ENCODE measurements at regions not wholly inside any gene's neighbourhood (a gene's known extent, or its start where the extent isn't known, plus 50 kb on each side); places are given as distances from the start of the nearest gene placed in this dataset.
"Not testable (repeated sequence)": the region's sequence is repeated elsewhere in the genome, so short reads cannot be mapped to it uniquely, and the experiment has no call there.

DNA sequence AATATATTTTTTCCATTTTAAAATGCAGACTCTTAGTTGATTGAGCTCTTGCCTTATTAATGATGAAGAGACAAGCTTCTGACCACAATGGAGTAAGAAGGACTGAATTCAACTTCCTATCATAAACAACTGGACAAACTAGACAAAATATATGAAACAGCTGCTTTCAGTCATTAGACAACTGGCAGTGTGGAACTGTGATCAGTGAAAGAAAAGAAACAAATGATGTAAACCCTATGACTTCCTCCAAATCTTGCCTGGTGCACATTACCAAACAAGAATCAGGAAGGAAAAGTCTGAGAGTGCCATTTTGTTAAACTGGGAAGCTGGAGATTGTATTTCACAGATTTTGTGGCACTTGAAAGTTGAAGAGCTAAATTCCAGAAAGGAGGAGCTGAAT is 154.7 kb upstream of the ATXN7L3B start:
- H3K4me3 ChIP-seq: no peak overlapping the region
- no peak overlapping the region for H3K27ac ChIP-seq

DNA sequence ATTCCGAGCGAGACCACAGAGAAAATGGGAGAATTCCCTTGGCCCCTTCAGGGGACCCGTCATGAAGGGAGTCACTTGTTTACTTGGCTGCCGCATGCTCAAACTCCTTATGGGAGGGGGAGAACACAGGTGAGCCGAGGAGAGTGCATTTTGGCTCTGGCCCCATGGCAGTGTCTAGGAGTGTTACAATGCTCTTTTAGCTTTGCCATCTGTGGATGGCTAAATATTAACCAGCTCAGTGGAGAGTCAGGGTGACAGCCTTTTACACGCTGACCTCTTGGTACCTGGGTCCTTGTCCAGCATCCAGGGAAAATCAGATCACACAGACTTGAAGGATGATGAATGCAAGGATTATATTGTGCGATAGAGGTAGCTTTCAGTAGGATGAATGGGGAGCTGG is 146.4 kb upstream of the ATXN7L3B start:
- Histone ChIP-seq H3K27ac (no peak overlapping the region), H3K4me3 (no peak overlapping the region)

DNA sequence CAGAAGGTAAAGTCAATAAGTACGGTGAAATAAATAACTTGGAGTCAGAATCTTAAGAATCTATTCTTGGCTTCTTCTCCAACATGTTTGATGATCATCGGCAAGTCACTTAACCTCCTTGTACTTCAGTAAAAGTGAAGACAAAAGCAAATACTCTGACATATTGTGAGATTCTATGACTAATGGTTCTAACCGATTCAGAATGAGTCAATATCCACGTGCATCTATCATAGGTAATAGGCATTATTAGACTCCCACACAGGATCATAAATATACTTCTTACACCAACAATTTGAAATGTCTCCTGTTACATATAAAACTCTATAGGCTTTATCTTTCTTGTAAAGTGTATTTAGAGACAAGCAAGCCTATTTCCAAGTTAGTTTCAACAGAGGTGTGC is 144.4 kb upstream of the ATXN7L3B start:
- Histone ChIP-seq H3K4me3 (no peak overlapping the region), H3K27ac (no peak overlapping the region)

DNA sequence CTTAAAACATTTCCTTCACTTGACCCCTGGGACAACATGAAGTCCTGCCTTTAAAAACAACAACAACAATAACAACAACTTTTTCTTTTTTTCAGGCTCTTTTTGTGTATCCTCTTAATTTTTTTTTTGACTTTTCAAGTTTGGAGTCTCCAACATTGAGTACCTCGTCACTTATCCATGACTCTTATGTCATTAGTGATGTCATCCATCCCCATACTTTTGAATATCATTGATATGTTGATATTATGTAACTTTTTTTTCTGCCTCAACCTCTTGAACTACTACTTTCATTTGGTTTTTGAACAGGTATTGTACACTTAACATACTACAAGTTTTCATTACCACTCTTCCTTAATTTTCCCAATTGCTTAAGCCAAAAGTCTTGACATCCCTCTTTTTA is 143.0 kb upstream of the ATXN7L3B start:
- no peak overlapping the region for H3K4me3 ChIP-seq
- no peak overlapping the region for H3K27ac ChIP-seq

DNA sequence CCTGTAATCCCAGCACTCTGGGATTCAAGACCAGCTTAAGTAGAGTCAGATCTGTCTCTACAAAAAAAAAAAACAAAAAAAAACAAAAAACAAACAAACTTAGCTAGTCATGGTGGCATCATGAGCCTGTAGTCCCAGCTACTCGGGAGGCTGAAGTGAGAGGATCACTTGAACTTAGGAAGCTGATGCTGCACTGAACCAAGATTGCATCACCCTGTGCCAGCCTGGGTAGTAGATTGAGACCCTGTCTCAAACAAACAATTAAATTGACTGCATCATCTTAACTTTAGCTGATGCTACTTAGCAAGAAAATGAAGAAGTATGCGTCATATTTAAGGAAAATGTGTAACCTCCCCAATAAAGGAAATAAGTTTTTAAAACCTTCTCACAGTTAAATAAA is 136.6 kb upstream of the ATXN7L3B start:
- Histone ChIP-seq H3K4me3 (no peak overlapping the region), H3K27ac (no peak overlapping the region)

DNA sequence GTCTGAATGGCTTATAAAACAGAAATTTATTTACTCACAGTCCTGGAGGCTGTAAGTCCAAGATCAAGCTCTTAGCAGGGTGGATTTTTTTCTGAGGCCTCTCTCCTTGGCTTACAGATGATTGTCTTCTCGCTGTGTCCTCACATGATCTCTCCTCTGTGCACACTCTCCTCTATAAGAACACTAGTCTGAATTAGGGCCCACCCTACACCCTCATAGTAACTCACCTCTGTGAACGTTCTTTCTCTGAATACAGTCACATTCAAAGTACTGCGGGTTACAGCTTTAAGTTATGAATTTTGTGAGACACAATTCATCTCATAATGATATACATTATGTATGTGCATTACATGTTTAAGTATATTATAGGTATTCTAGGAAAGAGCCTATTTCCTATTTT is 135.7 kb upstream of the ATXN7L3B start:
- H3K4me3 ChIP-seq: no peak overlapping the region
- no peak overlapping the region for H3K27ac ChIP-seq

DNA sequence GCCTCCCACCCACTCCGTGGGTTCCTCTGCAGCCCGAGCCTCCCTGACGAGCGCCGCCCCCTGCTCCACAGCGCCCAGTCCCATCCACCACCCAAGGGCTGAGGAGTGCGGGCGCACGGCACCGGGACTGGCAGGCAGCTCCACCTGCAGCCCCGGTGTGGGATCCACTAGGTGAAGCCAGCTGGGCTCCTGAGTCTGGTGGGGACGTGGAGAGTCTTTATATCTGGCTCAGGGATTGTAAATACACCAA is 134.5 kb upstream of the ATXN7L3B start:
- not testable (repeated sequence) for H3K27ac ChIP-seq, H3K4me3 ChIP-seq

DNA sequence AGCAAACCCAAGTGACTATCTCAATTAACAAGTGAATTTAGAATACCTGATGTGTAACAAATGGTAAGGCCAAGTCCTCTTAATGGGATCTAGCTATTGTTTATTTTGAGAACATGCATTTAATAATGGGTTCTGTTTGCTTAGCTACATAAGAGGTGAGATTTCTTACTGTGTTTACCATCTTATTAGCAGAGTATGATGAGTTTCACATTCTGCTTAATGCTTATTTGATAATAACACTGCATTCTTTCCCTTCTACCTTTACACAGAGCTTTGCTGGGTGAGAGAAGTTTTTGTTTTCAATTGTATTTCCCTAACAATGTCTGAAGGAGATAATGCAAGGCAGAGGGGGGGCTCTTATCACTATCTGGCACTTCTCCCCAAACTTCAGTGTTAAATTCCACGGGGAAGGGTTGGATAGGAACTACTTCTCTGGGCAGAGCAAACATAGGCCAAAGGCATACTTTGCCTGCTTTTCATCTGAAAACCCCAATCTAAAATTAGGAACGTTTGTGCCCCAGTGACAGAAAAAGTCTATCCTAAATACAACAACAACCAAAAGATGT is 129.0 kb upstream of the ATXN7L3B start:
- Histone ChIP-seq H3K27ac (no peak overlapping the region), H3K4me3 (no peak overlapping the region)

DNA sequence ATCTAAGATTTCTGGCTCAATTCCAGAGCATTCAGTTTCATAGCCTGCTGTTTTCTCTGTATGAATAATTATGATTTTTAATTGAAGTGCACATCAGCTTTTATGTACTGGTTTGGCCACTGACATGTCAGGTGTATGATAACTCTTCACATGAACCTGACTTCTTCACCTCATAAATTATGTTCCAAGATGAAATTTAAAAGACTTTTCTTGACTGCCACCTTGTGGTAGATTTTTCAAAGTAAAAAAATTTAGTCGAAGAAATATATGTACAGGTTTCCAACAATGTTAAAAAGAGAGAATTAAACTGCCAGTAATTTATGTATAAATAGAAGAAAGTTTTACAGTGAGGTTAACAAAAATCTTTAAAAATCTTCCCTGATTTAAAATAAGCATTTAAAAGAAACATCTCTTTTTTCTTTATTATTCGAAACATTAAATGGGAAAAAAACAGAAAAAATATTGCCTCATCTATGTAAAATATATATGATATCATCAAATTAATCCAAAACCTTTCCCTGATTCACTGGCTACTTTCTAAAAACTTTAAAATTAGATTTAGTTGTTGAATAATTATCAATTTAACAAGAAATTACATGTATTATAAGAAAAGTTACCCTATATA is 124.9 kb upstream of the ATXN7L3B start:
- Histone ChIP-seq H3K4me3 (no peak overlapping the region), H3K27ac (no peak overlapping the region)

DNA sequence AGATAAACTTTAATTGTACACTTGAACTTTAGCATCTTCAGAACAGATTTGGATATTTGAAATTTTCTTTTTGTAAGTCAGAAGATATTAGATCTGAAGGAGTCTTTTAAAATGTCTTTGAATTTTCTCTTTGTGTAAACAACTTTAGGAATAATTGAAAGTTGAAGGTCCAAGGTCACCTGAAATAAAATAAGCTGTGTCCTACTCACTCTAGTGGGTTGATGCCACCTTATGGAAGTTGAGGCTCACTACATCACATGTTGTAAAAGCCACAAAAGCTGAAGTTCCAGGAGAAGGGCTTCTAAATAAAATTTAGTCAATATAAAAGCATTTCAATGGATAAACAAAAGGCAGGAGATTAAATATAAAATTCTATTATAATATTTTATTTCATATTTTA is 122.0 kb upstream of the ATXN7L3B start:
- Histone ChIP-seq H3K4me3 (no peak overlapping the region), H3K27ac (no peak overlapping the region)

DNA sequence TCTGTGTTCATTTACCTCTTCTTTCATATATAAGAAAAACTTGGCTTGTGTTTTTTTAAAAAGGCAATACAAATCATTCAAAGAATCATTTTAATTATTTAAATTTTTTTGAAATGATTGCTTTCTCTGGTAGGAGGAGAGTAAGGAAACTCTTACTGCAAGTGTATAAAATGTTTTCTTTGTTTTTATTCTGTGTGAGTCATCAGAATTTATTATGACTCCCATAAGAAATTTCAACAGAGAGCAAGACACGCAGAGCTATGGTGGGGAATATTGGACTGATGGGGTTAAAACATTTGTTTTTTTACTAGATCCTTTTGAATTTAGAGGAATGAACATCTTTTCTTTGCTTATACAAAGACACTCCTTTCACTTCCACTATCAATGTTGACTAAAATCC is 119.1 kb upstream of the ATXN7L3B start:
- Histone ChIP-seq H3K27ac (no peak overlapping the region), H3K4me3 (no peak overlapping the region)

DNA sequence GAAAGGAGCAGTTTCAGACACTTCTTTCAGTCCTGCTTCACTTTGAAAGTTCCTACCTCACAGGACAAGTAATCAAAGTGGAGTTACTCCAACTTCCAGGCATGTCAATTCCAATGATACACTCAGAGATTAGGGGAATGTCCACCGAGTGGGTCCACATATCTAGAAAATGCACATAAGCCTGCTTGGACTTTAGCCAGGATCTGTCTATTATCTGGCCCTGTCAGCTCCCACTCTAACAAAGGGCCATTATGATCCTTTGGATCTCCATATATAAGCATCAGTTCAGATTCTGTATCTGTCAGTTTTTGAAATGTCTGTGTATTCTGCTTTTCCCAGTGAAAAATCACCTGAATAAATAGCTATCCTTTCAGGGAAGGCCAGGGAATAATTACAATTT is 112.9 kb upstream of the ATXN7L3B start:
- H3K4me3 ChIP-seq: no peak overlapping the region
- no peak overlapping the region for H3K27ac ChIP-seq

DNA sequence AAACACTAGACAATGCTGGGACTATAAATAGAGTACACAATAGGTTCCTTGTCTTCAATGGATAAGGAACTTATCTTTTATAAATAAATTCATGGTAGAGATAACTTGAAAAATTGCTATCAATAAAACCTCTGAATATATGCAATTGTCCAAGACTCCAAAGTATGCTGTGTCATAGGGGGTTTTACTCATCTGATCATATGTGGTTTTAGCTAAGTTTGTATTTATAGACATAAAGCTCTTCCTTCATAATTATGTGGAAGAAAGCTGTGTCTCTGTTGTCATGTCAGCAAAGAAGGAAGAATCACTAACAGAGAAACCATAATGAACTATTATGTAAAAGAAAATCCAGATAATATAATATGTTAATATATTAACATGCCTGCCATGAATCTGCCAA is 111.5 kb upstream of the ATXN7L3B start:
- Histone ChIP-seq H3K27ac (no peak overlapping the region), H3K4me3 (no peak overlapping the region)

DNA sequence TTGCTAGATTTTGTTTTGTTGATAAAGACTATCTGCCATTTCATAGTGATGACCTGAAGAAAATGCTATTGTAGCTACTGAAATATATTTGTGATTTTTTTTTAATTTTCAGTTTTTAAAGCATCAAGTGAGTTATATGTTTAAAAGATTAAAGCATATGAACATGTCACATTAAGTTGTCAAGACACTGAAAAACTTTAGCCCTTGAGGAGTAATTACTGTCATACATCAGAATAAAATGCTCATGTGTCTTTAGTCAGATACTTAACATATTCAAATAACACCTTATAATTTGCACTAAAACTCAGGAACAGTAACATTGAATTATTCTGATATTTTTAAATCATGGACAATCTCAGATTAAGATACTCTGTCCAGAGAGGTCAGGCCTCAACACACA is 108.1 kb upstream of the ATXN7L3B start:
- H3K4me3 ChIP-seq: no peak overlapping the region
- H3K27ac ChIP-seq: no peak overlapping the region

DNA sequence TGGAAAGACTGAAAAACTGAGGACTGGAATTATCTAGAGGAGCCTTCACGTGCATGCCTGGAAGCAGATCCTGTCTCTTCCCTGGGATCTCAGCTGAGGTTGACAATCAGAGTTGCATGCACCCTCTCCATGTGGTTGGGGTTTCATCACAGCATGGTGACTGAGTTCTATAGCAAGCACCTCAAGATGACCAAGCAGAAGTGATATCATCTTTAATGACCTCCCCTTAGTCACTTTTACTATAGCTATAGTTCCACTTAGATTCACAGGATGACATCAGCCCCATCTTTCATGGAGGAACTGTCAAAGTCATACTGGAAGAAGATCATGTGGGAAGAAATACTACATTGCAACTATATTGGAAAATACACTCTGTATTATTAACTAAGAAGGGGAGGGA is 105.8 kb upstream of the ATXN7L3B start:
- H3K27ac ChIP-seq: no peak overlapping the region
- no peak overlapping the region for H3K4me3 ChIP-seq

DNA sequence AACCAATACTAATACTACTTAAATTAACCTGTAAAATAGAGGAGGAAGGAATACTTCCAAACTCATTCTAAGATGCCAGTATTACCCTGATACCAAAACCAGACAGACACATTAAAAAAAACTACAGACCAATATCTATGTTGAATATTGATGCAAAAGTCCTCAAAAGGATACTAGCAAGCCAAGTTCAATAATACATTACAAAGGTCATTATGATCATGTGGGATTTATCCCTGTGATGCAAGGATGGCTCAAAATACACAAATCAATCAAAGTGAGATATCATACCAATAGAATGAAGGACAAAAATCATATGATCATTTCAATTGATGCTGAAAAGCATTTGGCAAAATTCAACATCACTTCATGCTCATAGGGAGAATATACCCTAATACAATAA is 97.2 kb upstream of the ATXN7L3B start:
- H3K27ac ChIP-seq: no peak overlapping the region
- H3K4me3 ChIP-seq: no peak overlapping the region

DNA sequence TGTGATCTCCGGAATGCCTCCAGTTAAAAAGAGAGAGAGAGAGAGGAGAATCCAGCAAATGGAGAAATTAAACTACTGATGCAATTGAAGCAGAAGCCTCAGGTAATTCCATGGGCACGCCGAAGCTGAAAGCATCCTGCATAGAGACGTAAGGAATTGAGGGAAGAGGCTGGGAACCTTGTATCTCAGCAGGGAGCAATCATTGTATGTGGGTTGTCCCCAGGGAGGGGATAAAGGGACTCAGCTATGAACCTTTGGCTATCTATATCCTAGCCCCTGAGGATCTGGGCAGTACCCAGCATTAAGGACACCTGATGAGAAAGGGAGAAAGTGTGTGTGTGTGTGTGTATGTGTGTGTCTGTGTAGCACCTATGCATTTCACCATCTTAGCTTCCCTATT is 95.8 kb upstream of the ATXN7L3B start:
- H3K4me3 ChIP-seq: no peak overlapping the region
- H3K27ac ChIP-seq: no peak overlapping the region

DNA sequence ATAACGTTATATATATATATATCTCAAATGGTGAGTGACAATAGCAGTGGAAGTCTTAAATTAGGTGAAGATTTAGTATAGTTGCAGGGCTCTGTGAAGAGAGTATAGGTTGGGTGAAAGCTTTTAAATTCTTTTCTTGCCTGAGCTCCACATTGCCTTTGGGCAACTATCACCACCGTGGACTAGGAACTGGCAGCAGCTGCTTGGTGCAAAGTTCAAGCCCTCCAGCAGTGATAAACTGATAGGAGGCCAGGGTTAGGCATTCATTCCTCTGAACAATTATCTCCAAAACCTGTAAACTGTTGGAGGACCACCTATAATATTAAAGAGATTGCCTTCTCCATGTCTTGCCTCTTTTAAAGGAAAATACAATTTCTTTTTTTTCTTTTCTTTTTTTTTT is 91.2 kb upstream of the ATXN7L3B start:
- H3K27ac ChIP-seq: no peak overlapping the region
- no peak overlapping the region for H3K4me3 ChIP-seq

DNA sequence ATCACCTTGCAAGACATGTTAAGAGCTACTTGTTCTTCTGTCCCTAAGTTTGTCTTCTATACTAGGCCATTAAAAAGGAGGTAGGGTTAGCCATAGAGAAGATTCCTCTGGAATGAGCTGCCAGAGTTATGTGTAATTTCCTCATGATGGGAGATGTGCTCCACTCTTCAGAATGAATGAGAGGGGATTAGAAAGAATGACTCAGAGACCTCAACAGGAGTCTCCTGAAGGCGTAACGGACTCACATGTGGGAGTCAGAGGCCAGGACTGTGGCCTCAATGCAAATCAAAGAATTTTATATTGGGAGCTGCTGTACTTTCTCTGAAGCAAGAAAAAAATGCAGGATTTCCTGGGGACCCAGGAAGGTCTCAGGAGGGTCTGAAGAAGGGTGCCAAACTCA is 87.8 kb upstream of the ATXN7L3B start:
- Histone ChIP-seq H3K4me3 (no peak overlapping the region), H3K27ac (no peak overlapping the region)

DNA sequence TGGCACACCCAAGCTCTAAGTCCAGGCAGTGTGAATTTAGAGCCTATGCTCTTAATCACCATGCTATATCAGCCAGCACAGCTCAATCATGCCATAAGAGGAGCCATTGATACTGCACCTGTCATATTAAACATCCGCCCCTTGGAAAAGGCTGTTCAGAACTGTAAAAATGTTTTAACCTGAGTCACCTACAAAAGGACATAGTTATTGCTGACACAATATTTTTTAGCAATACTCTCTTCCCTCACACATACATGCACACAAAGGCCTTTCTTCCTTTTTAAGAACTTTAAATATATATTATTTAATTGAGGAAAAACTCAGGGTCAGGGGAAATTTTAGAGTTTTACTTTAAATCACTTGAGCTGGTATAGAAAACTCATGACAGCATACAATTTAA is 83.5 kb upstream of the ATXN7L3B start:
- H3K4me3 ChIP-seq: no peak overlapping the region
- no peak overlapping the region for H3K27ac ChIP-seq

DNA sequence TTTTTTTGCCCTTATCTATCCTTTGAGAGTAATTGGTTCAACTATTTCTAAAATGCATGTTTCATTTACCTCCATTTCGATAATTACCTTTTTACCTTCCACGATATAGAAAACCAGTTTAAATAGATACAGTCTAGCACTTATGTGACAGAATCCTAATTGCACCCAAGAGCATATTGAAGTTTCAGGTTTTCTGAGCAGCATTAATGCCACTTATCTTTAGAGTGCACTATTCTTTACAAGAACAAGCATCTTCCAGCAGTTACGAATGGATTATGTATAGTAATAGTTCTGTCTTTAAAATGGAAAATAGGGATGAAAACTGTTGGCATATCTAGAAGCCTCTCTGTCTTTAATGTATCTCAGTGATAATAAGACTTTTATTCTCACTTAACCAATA is 82.2 kb upstream of the ATXN7L3B start:
- no peak overlapping the region for H3K4me3 ChIP-seq
- no peak overlapping the region for H3K27ac ChIP-seq

DNA sequence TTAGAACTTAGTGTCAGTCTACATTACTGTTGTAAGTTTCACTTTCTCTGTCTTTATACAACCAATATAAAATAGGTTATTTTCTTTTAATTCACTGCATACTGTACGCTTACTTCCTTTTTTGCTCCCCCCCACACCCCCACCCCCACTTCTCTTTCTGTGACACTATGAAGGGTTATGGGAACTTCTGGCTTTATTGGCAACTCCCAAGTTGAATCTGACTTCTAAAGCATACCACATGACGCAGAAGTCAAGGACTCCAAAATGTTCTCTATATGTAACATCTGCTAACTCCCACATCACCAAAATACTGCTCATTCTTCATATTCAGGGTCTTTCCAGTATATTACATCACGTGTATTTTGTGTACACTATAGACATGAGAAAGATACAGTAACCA is 81.2 kb upstream of the ATXN7L3B start:
- no peak overlapping the region for H3K4me3 ChIP-seq
- no peak overlapping the region for H3K27ac ChIP-seq

DNA sequence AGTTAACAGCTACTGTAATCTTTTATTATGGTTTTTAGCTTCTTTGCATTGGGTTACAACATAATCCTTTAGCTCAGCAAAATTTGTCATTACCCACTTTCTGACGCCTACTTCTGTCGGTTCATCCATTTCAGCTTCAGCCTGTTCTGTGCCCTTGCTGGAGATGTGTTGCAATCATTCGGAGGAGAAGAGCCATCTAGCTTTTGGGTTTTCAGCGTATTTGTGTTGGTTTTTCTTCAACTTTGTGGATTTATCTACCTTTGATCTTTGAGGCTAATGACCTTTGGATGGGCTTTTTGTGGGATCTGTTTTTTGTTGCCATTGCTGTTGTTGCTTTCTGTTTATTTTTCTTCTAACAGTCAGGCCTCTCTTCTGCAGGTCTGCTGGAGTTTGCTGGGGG is 69.2 kb upstream of the ATXN7L3B start:
- no peak overlapping the region for H3K27ac ChIP-seq
- H3K4me3 ChIP-seq: no peak overlapping the region

Measured in skin epidermis (tissue), 12 donors.